ENCODE measurements at regions not wholly inside any gene's neighbourhood (a gene's known extent, or its start where the extent isn't known, plus 50 kb on each side); places are given as distances from the start of the nearest gene placed in this dataset.

DNA sequence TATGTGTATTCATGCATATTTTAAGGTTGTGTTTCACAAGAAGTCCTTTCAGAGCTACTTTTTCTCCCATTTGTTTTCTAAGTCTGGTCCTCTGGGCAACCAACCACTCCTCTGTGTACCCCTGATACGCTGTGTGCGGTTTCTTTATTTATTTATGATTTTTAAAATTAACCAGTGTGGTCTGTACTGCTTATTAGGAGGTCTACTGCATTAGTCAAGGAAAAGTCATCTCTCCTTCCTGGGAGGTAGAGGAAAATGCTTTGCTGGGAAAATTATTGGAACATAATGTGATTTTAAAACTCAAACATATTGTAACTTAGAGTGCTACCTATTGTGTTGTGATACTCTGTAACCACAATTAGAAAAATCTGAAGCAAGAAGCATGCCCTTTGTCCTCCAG lies 1404.3 kb downstream of the SUCLG1 start:
- TF ChIP-seq, protein P1, sequence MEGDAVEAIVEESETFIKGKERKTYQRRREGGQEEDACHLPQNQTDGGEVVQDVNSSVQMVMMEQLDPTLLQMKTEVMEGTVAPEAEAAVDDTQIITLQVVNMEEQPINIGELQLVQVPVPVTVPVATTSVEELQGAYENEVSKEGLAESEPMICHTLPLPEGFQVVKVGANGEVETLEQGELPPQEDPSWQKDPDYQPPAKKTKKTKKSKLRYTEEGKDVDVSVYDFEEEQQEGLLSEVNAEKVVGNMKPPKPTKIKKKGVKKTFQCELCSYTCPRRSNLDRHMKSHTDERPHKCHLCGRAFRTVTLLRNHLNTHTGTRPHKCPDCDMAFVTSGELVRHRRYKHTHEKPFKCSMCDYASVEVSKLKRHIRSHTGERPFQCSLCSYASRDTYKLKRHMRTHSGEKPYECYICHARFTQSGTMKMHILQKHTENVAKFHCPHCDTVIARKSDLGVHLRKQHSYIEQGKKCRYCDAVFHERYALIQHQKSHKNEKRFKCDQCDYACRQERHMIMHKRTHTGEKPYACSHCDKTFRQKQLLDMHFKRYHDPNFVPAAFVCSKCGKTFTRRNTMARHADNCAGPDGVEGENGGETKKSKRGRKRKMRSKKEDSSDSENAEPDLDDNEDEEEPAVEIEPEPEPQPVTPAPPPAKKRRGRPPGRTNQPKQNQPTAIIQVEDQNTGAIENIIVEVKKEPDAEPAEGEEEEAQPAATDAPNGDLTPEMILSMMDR (IDR thresholded peaks at IDR 0.05; ENCODE audit: low read depth, low read length, missing control alignments): no peak
- DNase-seq (ENCODE audit: extremely low read depth, low read depth): no peak
- no peak overlapping the region for H3K4me3 ChIP-seq (replicated peaks; ENCODE audit: low read depth, low read length)

DNA sequence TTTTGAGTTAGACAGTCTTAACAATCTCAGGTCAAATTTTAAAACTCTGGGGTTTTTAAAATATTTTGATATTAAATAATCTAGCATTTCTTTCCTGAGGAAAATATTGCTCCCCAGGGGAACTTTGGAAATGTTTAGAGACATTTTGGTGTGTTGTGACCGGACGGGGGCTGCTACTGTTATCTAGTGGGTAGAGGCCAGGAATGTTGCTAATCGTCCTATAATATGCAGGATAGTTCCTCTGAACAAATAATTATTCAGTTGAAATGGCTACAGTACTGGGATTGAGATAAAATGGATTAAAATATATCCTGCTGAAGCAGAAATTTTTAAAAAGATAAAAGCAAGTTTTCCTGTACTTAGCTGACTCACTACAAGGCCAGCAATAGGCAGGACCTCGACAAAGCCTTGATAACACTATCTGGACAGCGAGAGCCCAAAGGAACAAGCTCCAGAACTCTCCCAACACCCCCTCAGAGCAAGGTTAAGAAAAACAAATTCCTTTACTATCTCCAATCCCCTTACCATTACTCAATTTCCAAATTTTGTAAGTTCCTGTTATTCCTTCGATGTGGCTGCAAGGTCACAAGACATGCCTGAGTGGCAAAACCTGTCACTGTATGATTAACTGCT lies 1407.4 kb downstream of the SUCLG1 start:
- DNase-seq (ENCODE audit: extremely low read depth, low read depth): no peak
- TF ChIP-seq, protein P1 (IDR thresholded peaks at IDR 0.05; ENCODE audit: low read depth, low read length, missing control alignments): no peak
- no peak overlapping the region for H3K4me3 ChIP-seq (replicated peaks; ENCODE audit: low read depth, low read length)

DNA sequence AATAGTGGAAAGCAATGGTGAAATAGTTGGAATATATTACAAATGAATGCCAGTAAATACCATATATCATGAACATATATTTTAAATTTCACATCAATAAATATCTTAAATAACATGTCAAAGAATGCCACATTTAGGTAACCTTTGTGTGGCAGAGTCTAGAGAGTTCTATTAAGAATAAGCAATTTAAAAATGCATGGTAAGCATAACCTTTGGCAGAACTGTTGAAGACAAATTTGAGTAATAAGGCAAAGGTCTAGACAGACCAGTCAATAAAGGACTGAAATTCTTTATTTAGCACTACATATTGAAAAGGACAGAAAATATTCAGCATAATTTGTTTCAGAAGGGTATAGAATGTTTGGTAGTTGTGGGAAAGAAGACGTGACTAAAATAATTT lies 1417.0 kb downstream of the SUCLG1 start:
- TF ChIP-seq, protein P1 (IDR thresholded peaks at IDR 0.05; ENCODE audit: low read depth, low read length, missing control alignments): no peak
- no peak for DNase-seq (ENCODE audit: extremely low read depth, low read depth)

DNA sequence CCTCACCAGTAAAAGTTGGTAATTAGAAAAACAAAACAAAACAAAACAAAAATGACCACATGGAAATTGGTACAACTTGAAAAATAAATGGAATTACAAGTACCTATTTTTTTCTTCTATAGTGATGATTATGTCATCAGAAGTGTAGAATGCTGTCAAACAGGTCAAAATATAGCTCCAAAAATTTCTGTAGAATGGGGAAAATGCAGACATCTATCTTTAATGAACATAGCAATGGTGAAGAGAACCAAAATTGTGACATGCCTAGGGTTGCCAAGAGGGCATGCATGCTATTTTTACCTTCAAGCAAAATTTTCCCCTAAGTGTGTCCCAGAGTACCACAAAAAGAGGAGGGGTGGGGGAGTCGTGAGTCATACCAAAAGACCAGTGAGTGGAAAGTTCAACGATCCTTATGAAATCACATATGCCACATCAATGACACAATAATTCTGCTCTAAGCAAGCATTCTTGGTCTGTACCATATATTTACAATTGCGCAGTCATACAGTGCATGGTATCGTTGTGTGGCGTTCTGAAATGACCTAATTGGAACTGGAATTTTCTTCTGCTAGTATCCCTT lies 1436.4 kb downstream of the SUCLG1 start:
- DNase-seq (ENCODE audit: extremely low read depth, low read depth): no peak
- TF ChIP-seq, protein P1 (IDR thresholded peaks at IDR 0.05; ENCODE audit: low read depth, low read length, missing control alignments): no peak
- no peak overlapping the region for H3K4me3 ChIP-seq (replicated peaks; ENCODE audit: low read depth, low read length)

More for the DNA sequence above, 1417.0 kb downstream of the SUCLG1 start:
- no peak overlapping the region for H3K4me3 ChIP-seq (replicated peaks; ENCODE audit: low read depth, low read length)

DNA sequence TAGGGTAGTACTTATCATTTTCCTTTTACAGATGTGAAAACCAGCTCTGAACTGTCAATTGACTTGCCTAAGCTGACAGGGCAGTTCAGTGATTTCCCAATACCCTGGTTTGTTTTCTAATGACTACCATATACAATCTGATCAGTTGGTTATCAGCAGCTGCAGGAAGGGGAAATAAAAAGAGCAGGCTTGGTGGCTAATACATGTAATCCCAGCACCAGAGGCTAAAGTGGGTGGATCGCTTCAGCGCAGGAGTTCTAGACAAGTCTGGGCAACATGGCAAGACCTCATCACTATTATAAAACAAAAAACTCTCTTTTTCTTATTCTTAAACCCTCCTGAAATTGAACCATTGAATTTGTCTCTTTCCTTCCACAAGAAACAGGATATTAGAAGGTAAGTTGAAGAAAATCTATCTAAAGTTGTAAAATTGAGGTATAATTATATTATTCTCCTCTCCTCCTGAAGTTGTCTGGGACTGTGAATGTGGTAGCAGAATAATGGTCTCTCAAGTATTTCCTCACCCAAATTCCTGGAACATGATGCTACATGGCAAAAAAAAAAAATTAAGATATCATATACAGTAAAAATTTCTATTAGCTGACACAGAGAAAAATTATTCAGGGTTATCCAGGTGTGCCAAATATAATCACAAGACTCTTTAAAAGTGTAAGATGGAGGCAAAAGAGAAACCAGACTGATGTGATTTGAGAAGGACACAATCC lies 1441.6 kb downstream of the SUCLG1 start:
- TF ChIP-seq, protein P1 (IDR thresholded peaks at IDR 0.05; ENCODE audit: low read depth, low read length, missing control alignments): no peak

DNA sequence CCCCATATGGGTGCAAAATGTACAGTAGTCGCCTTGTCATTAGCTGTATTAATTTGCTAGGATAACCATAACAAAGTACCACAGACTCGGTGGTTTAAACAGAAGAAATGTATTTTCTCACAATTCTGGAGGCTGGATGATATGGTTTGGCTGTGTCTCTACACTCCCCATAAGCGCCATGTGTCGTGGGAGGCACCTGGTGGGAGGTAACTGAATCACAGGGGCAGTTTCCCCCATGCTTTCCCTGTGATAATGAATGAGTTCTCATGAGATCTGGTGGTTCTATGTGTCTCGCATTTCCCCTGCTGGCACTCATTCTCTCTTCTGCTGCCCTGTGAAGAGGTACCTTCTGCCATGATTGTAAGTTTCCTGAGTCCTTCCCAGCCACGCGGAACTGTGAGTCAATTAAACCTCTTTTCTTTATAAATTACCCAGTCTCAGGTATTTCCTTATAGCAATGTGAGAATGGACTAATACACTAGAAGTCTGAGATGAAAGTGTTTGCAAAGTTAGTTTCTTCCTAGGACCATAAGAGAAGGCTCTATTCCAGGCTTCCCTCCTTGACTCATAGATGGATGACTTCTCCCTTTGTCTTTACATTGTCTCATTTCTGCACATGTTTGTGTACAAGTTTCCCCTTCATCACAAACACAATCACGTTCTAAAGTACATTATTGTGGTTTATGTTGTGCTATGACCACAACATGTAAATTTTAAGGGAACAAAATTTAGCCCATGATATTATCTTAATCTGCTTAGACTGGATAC lies 1442.6 kb downstream of the SUCLG1 start:
- no peak for DNase-seq (ENCODE audit: extremely low read depth, low read depth)
- no peak overlapping the region for H3K4me3 ChIP-seq (replicated peaks; ENCODE audit: low read depth, low read length)
- TF ChIP-seq, protein P1 (IDR thresholded peaks at IDR 0.05; ENCODE audit: low read depth, low read length, missing control alignments): no peak

More for the DNA sequence above, 1441.6 kb downstream of the SUCLG1 start:
- DNase-seq (ENCODE audit: extremely low read depth, low read depth): no peak
- H3K4me3 ChIP-seq (replicated peaks; ENCODE audit: low read depth, low read length): no peak overlapping the region
